Liver (tissue), 3 donors: ENCODE measurements at regions not wholly inside any gene's neighbourhood (a gene's known extent, or its start where the extent isn't known, plus 50 kb on each side); places are given as distances from the start of the nearest gene placed in this dataset.

Experiments used
- GABPA ChIP-seq, 2 donors: IDR thresholded peaks in 1 of 2; conservative IDR thresholded peaks in 1 of 2; 2 replicates each; pipeline ENCODE4 v1.6.1; 2016; ENCODE audit warnings: antibody characterized with exemption in 2 of 2, mild to moderate bottlenecking in 1 of 2, moderate library complexity in 1 of 2
- RXRA ChIP-seq, 2 donors: IDR thresholded peaks; 2 replicates each; pipeline ENCODE4 v1.6.1; 2017 to 2018; ENCODE audit warnings: antibody characterized with exemption in 2 of 2, mild to moderate bottlenecking in 1 of 2
- TAF1 ChIP-seq: conservative IDR thresholded peaks from 2 replicates; pipeline ENCODE4 v1.6.1; 2016; ENCODE audit warnings: antibody characterized with exemption, mild to moderate bottlenecking
- TF ChIP-seq, protein P1 (sequence below): fragments of 150-350 bp; IDR thresholded peaks from 2 replicates; pipeline ENCODE4 v1.5.1; 2017; ENCODE audit warnings: improper control_type of control experiment, low read depth, low read length; ENCODE audit not compliant: missing input control
- TF ChIP-seq, protein P2 (sequence below): IDR thresholded peaks from 2 replicates; pipeline ENCODE4 v1.6.1; 2016; ENCODE audit warnings: antibody characterized with exemption
- donor health status: healthy.
- donor health status: healthy.

GRCh38 chr2:200081236-200081635 lies 125.9 kb downstream of the MAIP1 start:
- TF ChIP-seq, protein P1, sequence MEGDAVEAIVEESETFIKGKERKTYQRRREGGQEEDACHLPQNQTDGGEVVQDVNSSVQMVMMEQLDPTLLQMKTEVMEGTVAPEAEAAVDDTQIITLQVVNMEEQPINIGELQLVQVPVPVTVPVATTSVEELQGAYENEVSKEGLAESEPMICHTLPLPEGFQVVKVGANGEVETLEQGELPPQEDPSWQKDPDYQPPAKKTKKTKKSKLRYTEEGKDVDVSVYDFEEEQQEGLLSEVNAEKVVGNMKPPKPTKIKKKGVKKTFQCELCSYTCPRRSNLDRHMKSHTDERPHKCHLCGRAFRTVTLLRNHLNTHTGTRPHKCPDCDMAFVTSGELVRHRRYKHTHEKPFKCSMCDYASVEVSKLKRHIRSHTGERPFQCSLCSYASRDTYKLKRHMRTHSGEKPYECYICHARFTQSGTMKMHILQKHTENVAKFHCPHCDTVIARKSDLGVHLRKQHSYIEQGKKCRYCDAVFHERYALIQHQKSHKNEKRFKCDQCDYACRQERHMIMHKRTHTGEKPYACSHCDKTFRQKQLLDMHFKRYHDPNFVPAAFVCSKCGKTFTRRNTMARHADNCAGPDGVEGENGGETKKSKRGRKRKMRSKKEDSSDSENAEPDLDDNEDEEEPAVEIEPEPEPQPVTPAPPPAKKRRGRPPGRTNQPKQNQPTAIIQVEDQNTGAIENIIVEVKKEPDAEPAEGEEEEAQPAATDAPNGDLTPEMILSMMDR: no peak
- no peak for TF ChIP-seq TAF1
- TF ChIP-seq RXRA (IDR thresholded peaks at IDR 0.05): no peak
- TF ChIP-seq GABPA (IDR thresholded peaks at IDR 0.05 in 1 of 2, conservative IDR thresholded peaks at IDR 0.05 in 1 of 2): no peak
- TF ChIP-seq, protein P2, sequence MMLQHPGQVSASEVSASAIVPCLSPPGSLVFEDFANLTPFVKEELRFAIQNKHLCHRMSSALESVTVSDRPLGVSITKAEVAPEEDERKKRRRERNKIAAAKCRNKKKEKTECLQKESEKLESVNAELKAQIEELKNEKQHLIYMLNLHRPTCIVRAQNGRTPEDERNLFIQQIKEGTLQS: no peak
